ENCODE measurements at regions not wholly inside any gene's neighbourhood (a gene's known extent, or its start where the extent isn't known, plus 50 kb on each side); places are given as distances from the start of the nearest gene placed in this dataset.

- peak; percentile 27 for DNase-seq (ENCODE audit: low read depth)
Observed at GRCh38 chr6:153625089-153625488, 414.0 kb upstream of the OPRM1 start.

DNA sequence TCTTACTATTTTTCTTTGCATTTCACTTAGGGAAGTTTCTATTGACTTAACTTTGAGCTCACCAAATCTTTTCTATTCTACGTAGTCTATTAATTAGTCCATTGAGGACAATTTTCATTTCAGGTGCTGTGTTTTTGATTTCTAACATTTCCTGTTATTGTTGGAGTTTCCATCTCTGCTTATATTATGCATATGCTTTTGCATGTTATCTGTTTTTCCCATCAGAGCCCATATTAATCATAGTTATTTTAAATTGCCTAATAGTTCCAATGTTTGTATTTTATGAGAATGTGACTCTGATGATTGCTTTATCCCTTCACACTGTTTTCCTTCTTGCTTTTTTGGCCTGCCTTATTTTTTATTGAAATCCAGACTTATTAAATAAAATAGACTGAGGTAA, 414.5 kb upstream of the OPRM1 start:
- DNase-seq (ENCODE audit: low read depth) = no peak

GRCh38 chr6:153623496-153623895, 415.5 kb upstream of the OPRM1 start:
- DNase-seq (ENCODE audit: low read depth) = no peak

DNA sequence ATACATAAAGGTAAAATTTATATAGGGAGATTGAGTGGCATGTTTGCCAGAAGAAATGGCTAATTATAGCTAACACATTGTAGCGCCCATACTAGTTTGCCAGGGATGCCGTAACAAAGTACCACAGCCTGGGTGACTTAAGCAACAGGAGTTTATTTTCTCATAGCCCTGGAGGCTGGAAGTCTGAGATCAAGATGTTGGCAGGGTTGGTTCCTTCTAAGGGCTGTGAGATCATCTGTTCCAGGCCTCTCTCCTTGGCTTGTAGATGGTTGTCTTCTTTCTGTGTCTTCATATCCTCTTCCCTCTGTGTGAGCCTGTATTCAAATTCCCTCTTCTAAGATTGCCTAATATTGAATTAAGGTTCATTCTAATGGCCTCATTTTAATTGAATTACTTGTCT, 417.5 kb upstream of the OPRM1 start:
- no peak for DNase-seq (ENCODE audit: low read depth)

DNA sequence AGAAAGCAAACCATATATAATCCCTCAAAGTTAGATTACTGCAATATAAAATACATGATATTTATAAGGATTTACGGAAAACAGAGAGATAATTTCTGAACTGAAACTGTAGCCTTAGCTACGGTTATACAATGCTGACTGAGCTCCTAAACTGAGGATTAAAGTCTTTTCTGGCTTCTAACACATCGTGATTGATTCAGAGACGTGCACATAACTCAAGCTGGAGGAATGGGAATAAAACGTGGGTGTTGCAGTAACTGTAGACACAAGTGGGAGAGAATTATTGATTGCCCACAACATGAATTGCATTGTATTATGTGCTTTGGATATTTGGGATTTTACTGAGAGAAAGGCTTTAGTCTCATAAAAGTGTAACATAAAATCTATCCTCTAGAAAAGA, 418.0 kb upstream of the OPRM1 start:
- DNase-seq (ENCODE audit: low read depth) = no peak

DNA sequence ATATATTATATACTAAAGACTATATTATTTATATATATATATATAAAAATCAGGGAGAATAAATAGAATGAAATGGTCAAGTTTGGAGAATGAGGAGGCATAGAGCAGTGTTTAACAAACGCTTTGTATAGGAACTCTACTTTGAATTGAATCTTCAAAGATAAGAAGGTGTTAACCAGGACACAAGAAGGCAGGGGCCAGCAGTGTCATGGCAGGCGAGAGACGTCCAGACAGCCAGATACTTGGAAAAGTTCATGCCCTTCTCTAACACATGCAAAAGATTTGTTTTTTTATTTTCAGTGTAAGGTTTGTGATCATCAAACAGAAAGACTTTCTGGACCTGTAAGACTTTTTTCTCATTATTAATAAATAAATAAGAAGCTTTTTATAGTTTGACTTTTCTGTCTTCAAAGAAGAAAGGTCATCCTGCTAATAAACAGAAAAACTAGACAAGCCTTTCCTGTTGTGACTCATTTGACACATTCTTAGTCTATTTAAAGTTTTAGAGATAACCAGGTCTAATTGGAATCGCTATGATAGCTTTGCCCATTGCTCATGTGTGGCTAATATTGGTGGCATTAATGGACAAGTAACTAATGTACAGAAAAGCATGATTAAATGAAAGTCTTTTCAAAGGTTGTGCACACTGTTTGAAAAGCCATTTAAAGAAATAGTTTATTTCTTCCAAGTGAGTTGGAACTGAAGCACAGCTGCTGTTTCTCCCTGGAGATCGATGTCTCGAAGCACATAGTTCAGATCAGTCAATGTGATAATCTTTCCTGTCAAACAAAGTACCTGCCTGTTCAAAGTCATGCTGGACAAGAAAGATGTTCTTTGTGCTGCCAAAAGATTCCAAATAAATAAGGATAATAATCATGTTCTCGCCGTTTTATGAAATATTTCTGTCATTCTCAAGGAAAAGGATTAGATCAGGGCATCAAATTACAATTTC, 420.4 kb upstream of the OPRM1 start:
- DNase-seq (ENCODE audit: low read depth) = no peak

GRCh38 chr6:153616506-153616905, 422.5 kb upstream of the OPRM1 start:
- no peak for DNase-seq (ENCODE audit: low read depth)

- DNase-seq (ENCODE audit: low read depth) = no peak
Observed at GRCh38 chr6:153613719-153614455, 425.2 kb upstream of the OPRM1 start.

DNA sequence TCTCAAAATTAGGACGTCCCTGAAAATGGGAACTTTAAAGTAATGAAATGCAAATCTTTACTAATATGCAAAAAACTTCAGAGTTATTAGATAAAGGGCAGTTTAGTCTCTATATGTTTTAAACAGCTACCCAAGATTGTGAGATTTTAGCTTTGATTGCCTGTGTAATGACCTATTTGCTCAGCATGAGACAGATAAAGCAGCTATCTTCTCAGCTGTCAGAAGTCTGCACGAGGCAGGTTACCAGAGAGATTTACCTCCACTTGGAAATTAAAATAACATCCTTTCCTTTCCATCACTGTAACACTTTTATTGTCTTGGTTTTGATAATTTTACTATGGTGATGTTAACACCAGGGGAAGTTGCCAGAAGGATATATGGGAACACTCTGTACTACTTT, 436.6 kb upstream of the OPRM1 start:
- DNase-seq (ENCODE audit: low read depth) = no peak

DNA sequence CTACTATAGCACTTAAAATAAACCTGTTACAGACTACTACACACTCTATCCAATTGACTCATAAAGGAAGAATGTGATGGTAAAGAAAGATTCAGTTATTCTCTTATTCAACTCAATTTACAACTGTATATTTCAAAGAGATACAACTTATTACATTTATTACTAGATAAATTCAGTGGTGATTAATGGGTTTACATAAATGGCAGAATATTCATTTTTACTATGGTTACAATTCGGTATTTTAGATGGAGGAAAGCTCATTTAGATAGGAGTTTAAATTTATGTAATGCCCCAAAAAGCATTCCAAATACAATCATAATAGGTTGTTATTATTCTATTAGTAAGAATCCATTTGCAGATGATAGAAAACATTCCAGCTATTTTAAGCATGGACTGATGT, 439.1 kb upstream of the OPRM1 start:
- no peak for DNase-seq (ENCODE audit: low read depth)

GRCh38 chr6:153595903-153596302, 443.1 kb upstream of the OPRM1 start:
- peak; percentile 42 for DNase-seq (ENCODE audit: low read depth)

- DNase-seq (ENCODE audit: low read depth) = no peak
Observed at GRCh38 chr6:153594871-153595270, 444.2 kb upstream of the OPRM1 start.

DNA sequence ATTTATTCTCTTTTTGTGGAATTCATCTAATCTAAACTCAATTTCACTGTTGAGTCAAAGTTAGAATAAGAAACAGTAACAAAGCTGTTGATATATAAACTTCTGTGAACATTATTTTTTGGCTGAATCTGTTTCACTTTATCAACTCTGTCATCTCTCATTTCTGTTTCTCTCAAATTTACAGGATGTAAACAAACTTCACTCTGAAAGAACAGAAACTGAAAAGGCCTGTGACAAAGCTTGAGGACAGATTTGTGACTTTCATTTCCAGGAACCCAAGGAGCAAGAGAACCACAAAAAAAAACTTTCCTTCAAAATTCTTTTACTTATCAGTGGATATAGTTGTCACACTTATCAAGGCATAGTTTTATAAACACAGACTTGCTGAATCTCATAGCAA, 447.9 kb upstream of the OPRM1 start:
- no peak for DNase-seq (ENCODE audit: low read depth)

DNA sequence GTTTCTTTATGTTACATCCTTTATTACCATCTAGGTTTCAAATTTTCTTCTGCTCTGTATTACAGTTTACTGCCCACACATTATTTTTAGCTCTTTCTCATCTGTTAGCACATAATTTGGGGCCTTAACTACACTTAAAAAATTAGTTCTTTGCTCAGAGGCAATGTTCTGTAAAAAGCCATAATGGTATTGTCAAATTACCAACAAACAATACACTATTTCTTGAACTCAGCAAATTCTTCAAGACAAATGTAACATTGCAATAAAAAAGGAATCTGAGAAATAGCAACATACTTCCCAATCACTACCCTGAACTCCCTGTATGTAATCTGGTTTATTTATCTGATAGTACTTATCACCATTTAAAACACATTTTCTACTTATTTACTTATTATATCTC, 448.6 kb upstream of the OPRM1 start:
- no peak for DNase-seq (ENCODE audit: low read depth)

- DNase-seq (ENCODE audit: low read depth) = no peak
Observed at GRCh38 chr6:153588330-153588729, 450.7 kb upstream of the OPRM1 start.

DNA sequence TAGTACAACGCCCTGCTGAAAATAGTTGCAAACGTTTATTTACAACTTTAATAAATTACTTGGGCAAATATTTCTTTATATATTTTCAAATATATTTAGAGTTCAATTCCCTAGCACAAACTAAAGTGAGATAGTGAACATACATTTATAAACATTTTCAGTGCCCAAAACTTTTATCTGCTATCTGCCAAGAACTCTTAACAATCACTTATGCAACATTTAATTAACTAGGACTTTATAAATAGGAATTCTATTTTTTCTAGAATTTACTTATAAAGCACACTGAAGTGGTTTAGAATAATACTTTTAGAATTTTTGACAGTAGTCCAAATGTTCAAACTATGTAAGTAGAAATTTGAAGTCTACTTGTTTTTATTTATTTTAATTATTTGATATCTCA, 452.6 kb upstream of the RGS17 start:
- no peak for DNase-seq (ENCODE audit: low read depth)

DNA sequence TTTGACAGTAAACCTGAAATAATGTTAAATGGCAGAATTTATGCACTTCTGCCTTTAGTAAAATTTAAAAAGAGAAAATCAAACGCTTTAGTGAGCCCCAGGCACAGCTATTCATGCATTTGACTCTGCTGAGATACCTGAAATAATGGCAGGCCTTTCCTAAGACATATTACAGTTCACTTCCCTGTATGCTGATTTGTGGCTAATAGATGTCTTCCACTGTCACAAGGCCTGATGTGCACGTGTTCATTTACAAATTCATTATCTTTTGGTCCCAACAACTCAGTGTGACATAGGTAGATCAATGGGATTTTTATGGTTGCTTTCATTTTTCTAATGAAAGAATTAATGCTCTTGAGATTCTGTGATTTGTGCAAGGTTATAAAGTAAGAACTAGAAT, 449.7 kb upstream of the RGS17 start:
- no peak for DNase-seq (ENCODE audit: low read depth)

DNA sequence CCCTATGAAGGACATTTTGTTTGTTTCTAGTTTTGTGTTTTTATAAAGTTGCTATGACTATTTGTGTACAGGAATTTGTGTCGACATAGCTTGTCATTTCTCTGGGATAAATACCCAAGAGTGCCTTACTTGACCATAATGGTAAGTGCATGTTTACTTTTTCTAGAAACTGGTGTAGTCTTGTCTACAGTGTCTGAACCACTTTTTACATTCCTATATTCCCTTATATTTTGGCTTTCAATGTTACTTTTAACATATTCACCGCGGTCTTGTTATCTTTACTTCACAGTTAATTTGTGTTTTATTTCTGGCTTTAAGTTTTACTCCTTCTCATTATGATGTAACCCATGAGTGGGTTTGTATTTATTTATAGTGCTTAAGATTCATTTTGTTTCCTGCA, 444.4 kb upstream of the RGS17 start:
- DNase-seq (ENCODE audit: low read depth) = no peak

- DNase-seq (ENCODE audit: low read depth) = no peak
Observed at GRCh38 chr6:153574231-153574630, 443.1 kb upstream of the RGS17 start.

DNA sequence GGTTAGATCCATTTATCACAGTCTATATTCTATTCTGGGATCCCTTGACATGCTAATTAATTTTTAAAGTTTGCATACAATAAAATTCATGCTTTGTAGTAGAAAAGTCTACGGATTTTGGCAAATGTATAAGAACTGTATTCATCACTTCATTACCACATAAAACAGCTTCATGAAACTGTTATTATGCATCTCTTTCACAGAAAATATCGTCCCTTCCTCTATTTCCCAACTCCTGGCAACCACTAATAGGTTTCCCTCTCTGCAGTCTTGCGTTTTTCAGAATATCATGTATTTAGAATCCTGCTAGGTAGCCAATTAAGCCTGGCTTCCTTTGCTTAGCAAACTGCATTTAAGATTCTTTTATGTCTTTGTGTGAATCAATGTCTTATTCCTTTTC, 441.3 kb upstream of the RGS17 start:
- DNase-seq (ENCODE audit: low read depth) = no peak

DNA sequence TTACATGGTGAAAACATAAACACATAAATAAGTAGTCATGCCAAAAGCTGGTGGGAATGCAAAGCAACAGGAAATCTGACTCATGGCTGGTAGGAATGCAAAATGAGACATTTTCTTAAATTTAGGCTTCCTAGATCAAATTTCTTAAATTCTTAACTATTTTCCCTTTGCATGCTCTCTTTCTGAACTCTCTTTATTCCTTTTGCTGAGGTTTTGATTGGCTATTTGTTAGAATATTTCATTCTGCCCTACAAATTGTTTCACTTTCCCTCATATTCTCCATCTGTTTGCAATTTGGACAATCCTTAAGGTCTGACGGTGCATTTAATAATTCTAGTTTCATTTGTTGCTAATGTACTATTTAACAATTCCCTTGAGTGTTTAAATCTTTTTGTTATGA, 437.5 kb upstream of the RGS17 start:
- DNase-seq (ENCODE audit: low read depth) = no peak

DNA sequence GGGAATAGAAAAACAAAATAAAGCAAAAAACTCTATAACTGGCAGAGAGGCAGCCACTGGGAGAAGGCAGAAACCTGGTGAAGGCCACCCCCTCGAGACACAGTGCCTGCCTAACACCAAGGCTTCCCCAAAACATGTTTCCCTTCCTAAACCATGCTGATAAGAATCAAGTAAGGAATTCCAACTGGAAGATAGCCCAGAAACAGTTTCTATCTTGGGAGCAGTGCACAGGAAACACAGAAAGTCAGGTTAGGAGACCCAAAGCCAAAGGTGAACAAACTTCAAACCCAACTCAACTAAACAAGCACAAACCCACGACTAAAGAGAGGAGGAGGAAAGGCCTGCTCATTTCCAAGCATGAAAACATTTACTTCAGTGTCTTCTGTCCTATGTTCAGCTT, 433.7 kb upstream of the RGS17 start:
- DNase-seq (ENCODE audit: low read depth) = no peak

DNA sequence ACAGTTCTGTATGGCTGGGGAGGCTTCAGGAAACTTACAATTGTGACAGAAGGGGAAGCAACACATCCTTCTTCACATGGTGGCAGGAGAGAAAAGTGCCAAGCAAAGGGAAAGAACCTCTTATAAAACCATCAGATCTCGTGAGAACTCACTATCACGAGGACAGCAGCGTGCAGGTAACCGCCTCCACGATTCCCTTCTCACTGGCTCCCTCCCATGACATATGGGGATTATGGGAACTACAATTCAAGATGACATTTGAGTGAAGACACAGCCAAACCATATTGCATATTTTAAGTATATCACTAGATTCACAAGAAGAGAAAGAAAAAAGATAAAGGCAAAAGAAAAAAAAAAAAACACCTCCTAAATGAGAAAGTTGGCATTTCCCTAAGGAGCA, 431.9 kb upstream of the RGS17 start:
- DNase-seq (ENCODE audit: low read depth) = no peak

DNA sequence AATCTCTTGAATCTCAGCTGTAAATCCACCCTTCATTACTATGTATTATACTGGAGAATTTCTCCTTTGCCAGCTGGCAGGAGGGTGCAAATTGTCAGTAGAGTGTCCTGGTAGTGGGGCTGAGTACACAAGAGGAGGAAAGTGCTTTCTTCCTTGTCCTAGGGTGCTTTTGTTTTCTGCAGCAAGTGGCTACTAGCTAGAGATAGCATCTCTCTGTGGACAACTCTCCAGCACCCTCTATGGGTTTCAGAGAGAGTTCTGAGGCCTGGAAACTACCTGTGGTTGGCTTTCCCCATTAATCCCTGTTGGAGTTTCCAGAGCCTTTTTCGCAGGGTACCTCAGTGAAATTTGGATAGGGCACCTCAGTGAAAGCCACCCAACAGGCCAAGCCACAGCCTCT, 422.5 kb upstream of the RGS17 start:
- no peak for DNase-seq (ENCODE audit: low read depth)

Measured in amniotic epithelial cell (primary cell).